Effector CD4-positive, alpha-beta T cell (primary cell): ENCODE measurements at regions not wholly inside any gene's neighbourhood (a gene's known extent, or its start where the extent isn't known, plus 50 kb on each side); places are given as distances from the start of the nearest gene placed in this dataset.
"Not testable (repeated sequence)": the region's sequence is repeated elsewhere in the genome, so short reads cannot be mapped to it uniquely, and the experiment has no call there.

Experiments used
- DNase-seq: peaks from one replicate; pipeline ENCODE4 v3.0.0-alpha.2; 2020

GRCh38 chr15:77861997-77862635 is 215.4 kb downstream of the TBC1D2B start:
- DNase-seq, result not testable (repeated sequence)

- no peak for DNase-seq
These were observed 217.3 kb downstream of the TBC1D2B start for GRCh38 chr15:77860071-77860691.

DNA sequence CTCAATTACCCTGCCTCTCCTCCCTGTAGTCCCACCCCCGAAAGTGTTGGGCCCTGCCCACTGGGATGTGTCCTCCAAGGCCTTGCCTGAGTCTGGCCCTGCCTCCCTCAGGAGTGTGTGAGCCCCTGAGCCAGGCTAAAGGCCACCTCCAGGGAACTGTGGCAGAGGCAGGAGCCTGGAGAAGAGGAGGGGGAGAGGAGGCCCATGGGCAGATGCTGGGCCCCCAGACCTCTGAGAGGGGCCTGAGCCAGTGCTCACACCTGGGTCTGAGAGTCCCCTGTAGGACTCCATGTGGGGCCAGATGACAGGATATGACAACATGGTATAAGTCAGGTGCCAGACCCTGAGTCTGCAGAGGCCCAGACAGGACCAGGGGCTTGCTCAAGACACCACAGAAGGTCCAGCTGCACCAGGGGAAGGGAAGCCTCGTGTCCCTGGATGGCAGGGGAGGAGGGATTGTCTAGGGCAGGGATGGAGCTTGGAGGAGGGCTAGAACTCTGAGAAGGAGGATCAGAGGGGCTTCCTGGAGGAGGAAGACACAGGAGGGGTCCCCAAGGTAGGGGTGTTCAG is 217.9 kb downstream of the TBC1D2B start:
- no peak for DNase-seq

DNA sequence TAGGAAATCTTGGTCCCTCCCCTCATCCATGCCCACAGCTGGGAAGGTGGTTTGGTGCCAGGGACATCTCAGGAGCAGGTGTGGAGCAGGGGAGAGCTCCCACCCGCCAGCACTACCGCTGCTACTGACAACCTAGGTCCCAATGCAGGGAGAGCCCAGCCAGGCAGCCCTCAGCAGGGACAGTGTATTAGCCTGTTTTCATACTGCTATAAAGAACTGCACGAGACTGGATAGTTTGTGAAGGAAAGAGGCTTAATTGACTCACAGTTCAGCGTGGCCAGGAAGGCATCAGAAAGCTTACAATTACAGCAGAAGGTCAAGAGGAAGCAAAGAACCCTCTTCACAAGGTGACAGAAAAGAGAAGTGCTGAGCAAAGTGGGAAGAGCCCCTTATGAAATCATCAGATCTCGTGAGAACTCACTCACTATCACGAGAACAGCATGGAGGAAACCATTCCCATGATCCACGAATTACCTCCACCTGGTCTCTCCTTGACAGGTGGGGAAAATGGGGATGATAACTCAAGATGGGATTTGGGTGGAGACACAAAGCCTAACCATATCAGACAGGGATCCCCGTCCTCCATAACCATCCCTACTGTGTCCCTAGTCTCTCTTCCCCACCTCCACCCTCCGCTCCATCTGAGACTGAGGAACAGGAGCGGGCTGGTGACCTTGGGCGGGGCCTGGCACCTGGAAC is 218.6 kb downstream of the TBC1D2B start:
- no peak for DNase-seq

GRCh38 chr15:77857419-77857818 is 220.1 kb downstream of the TBC1D2B start:
- DNase-seq, result no peak

- DNase-seq, result no peak
These were observed 220.7 kb downstream of the TBC1D2B start for GRCh38 chr15:77856705-77857346.

- no peak for DNase-seq
These were observed 221.6 kb downstream of the TBC1D2B start for GRCh38 chr15:77855871-77856270.

DNA sequence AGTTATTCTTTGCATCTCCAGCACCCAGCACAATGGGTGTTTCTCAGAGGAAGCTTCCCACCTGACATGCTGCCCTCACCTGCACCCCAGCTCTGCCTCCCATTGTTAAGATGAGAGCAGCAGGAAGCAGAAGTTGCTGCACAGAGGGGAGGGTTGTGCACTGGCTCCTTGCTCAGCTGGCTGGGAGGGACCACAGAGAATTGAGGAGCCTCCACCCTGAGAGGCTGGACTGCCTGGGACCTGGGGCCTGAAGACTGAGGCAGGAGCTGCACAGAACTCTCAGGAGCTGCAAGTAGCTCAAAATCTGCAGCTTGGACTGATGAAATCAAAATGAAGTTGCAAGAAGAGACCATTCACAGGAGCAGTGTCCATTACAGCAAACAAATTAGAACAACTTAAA is 222.3 kb upstream of the LINGO1 start:
- no peak for DNase-seq

GRCh38 chr15:77853910-77854309 is 221.2 kb upstream of the LINGO1 start:
- DNase-seq, result no peak

DNA sequence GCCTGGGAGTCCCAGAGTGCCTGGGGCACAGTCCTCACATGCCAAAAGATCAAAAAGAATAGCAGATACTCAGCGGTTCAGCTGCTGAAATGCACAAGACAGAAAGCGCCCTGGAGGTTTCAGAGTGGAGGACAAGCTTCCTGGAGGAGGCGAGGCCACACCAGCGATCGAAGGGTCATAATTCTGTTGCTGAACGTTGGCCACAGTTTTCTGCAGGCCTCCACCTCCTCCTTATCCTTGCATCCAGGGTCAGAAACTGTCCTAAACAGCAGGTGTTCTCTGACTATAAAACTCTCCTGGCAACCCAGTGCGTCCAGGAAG is 220.3 kb upstream of the LINGO1 start:
- no peak for DNase-seq

- no peak for DNase-seq
These were observed 219.7 kb upstream of the LINGO1 start for GRCh38 chr15:77852241-77853007.

GRCh38 chr15:77851691-77852090 is 219.0 kb upstream of the LINGO1 start:
- no peak for DNase-seq

DNA sequence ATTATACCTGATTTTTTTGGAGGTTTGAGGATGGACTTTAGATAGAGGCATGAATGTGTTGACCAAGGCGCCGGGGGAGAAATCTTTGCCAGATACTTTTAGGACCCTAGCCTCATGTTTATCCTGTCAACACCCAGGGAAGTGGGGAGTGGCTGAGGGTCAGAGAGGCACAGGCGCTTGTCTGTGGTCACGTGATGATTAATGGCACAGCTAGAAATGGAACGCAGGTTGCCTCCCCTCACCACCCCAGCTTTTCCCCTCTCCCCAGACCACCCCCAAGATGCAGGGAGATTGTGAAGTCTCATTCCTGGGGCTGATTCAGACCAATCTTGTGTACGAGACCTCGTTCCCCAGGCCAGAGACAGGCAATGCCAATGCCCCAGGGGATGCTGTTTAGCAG is 218.4 kb upstream of the LINGO1 start:
- no peak for DNase-seq

GRCh38 chr15:77846986-77847385 is 214.3 kb upstream of the LINGO1 start:
- DNase-seq, result no peak

DNA sequence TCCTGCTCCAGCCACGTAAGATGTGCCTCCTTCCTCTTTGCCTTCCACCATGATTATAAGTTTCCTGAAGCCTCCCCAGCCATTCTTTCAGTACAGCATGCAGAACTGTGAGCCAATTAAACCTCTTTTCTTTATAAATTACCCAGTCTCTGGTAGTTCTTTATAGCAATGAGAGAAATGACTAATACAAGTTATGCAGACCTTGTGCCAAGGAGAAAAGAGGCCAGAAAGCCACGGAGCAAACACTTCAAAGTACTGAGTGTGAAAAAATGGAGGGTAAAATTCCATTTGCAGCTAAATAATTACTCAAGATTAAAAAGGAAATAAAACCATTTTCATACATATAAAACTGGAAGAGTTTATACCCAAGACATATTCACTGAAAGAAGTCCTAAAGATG is 213.6 kb upstream of the LINGO1 start:
- DNase-seq, result no peak

DNA sequence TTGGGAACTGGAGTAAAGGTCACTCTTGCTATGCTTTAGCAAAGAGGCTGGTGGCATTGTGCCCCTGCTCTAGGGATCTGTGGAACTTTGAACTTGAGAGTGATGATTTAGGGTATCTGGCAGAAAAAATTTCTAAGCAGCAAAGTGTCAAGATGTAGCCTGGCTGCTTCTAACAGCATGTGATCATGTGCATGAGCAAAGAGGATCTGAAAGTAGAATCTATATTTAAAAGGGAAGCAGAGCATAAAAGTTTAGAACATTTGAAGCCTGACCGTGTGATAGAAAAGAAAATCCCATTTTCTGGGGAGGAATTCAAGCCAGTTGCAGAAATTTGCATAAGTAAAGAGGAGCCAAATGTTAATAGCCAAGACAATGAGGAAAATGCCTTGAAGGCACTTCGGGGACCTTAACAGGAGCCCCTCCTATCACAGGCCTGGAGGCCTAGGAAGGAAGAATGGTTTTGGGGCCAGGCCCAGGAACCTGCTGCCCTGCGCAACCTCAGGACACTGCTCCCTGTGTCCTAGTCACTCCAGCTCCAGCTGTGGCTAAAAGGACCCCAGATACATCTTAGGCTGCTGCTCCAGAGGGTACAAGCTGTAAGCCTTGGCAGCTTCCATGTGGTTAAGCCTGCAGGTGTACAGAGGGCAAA is 212.2 kb upstream of the LINGO1 start:
- DNase-seq, result no peak

- no peak for DNase-seq
These were observed 210.8 kb upstream of the LINGO1 start for GRCh38 chr15:77843546-77843945.

GRCh38 chr15:77840991-77841775 is 208.5 kb upstream of the LINGO1 start:
- DNase-seq, result no peak

GRCh38 chr15:77839970-77840905 is 207.5 kb upstream of the LINGO1 start:
- DNase-seq, result no peak

DNA sequence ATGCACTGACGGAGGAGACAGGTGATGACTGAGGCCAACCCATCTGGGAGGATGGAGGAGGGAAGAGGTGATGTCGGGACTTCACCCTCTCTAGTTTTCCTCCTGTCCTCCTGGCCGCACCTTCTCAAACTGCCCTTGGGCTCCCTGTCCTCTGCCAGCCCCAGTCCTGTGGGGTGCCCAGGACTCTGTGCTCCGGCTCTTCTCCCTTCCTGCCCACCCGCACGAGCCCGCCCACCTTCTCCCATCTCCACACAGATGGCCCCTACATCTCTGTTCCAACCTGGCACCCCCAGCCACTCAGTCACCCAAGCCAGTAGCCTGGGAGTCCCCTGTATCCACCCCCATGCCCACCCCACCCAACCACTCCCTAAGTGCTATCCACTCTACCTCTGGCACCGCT is 206.7 kb upstream of the LINGO1 start:
- no peak for DNase-seq
